ENCODE measurements at regions not wholly inside any gene's neighbourhood (a gene's known extent, or its start where the extent isn't known, plus 50 kb on each side); places are given as distances from the start of the nearest gene placed in this dataset.

DNA sequence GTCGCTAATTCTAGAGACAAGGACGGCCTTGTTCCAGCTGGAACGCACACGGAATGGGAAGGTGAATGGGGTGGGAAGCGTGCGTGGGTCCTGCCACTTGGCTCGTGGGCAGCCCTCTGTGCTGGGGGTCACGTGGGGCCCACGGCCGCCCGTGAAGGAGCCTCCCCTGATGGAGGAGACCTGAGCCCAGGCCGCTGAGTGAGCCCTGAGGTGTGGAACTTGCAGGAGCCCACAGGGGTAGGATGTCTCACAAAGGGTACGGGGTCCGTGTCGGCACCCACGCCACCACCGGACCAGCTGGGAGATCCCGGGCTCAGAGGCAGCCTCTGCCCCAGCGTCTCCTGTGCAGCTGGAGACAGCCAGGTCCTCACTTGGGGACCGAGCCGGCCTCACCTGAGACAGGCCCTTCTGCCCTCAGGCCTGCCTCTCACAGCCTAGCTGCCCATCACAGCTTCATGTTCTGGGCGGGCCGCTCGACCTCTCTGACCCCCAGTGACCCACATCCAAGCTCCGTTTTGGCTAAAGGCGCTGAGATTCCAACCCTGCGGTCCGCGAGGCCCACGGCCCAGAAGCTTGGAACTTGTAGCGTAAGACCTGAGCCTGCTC is 84.8 kb downstream of the FOXL3 start:
- ATAC-seq: no peak

DNA sequence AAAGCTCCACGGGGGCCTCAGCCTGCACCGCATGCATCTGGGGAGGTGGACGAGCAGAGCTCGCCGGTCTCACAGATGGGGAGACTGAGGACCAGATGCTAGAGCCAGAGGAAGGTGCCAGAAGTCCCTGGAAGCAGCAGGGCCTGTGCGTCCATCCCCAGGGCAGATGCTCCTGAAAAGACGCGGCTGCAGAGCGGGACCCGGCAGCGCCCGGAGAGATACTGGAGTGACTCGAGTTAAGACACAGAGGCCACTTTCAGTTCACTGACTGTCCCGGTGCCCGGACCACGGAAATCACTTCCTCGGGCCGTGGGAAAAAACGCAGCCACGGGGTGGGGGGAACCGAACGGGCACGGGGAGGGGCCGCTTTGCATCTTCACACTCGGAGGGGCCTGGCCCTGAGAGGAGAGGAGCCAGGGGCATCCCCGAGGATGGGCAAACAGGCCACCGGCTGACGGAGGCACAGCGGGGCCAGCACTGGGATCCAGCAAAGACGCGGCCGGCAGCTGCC is 85.4 kb downstream of the FOXL3 start:
- intact Hi-C loops (cut with micrococcal nuclease): no loop called here
- CTCF ChIA-PET: no interaction called here
- Histone ChIP-seq H3K27me3 (ENCODE audit: insufficient read depth, low read length) (no peaks in the 10 kb centered on the region), H3K4me3 (replicated peaks in 1 of 2; ENCODE audit: low read depth in 1 of 2, low read length in 2 of 2) (no peak overlapping the region), H3K9me3 (ENCODE audit: control insufficient read depth in 1 of 2, insufficient read depth in 1 of 2, low read depth in 1 of 2, low read length in 2 of 2) (no peaks in the 10 kb centered on the region), H3K9me2 (ENCODE audit: insufficient read depth) (no peaks in the 10 kb centered on the region), H2AFZ (ENCODE audit: low read depth, low read length, poor library complexity, severe bottlenecking) (no peak overlapping the region), H3K4me1 (ENCODE audit: control insufficient read depth in 1 of 2, insufficient read depth in 2 of 2, low read length in 2 of 2) (no peaks in the 10 kb centered on the region), H4K20me1 (ENCODE audit: insufficient read depth) (no peaks in the 10 kb centered on the region), H3K9ac (ENCODE audit: low read length) (no peak overlapping the region), H3K27ac (ENCODE audit: low read depth, low read length) (no peak overlapping the region), H3K4me2 (ENCODE audit: low read length) (no peak overlapping the region), H3K79me2 (ENCODE audit: insufficient read depth, low read length) (no peaks in the 10 kb centered on the region), H3K36me3 (ENCODE audit: control insufficient read depth in 1 of 2, insufficient read depth in 2 of 2, low read length in 2 of 2) (no peaks in the 10 kb centered on the region)
- RAD21 ChIA-PET (ENCODE audit: low non-redundant PET in 1 of 2, low total read pairs in 2 of 2, uncharacterized antibody in 2 of 2, unreplicated experiment in 2 of 2): no interaction called here
- no TSS peak for BruUV-seq (replicated peaks)
- ATAC-seq (no peak), DNase-seq (ENCODE audit: low read depth, low spot score) (no peak)
- POLR2A ChIA-PET: no interaction called here
- TF ChIP-seq, protein P1, sequence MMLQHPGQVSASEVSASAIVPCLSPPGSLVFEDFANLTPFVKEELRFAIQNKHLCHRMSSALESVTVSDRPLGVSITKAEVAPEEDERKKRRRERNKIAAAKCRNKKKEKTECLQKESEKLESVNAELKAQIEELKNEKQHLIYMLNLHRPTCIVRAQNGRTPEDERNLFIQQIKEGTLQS (IDR thresholded peaks at IDR 0.05): no peak

More for the DNA sequence above, 84.8 kb downstream of the FOXL3 start:
- no peaks in the 10 kb centered on the region for H3K27me3 ChIP-seq (ENCODE audit: insufficient read depth, low read length)
- no peak overlapping the region for H3K27ac ChIP-seq (ENCODE audit: low read depth, low read length)
- no peak for DNase-seq (ENCODE audit: low read depth, low spot score)
- no peak for TF ChIP-seq SIN3A (IDR thresholded peaks at IDR 0.05; ENCODE audit: low read depth)
- H3K9ac ChIP-seq (ENCODE audit: low read length): no peak overlapping the region
- no peaks in the 10 kb centered on the region for H3K36me3 ChIP-seq (ENCODE audit: control insufficient read depth in 1 of 2, insufficient read depth in 2 of 2, low read length in 2 of 2)
- H3K4me2 ChIP-seq (ENCODE audit: low read length): no peak overlapping the region
- no peak overlapping the region for H3K4me3 ChIP-seq (replicated peaks in 1 of 2; ENCODE audit: low read depth in 1 of 2, low read length in 2 of 2)
- no peak overlapping the region for H2AFZ ChIP-seq (ENCODE audit: low read depth, low read length, poor library complexity, severe bottlenecking)
- RAD21 ChIA-PET (ENCODE audit: low non-redundant PET in 1 of 2, low total read pairs in 2 of 2, uncharacterized antibody in 2 of 2, unreplicated experiment in 2 of 2): no interaction called here
- CTCF ChIA-PET: no interaction called here
- POLR2A ChIA-PET: no interaction called here
- H4K20me1 ChIP-seq (ENCODE audit: insufficient read depth): no peaks in the 10 kb centered on the region
- H3K9me3 ChIP-seq (ENCODE audit: control insufficient read depth in 1 of 2, insufficient read depth in 1 of 2, low read depth in 1 of 2, low read length in 2 of 2): no peaks in the 10 kb centered on the region
- no peaks in the 10 kb centered on the region for H3K79me2 ChIP-seq (ENCODE audit: insufficient read depth, low read length)
- no TSS peak for BruUV-seq (replicated peaks)
- intact Hi-C loops (cut with micrococcal nuclease): no loop called here
- H3K4me1 ChIP-seq (ENCODE audit: control insufficient read depth in 1 of 2, insufficient read depth in 2 of 2, low read length in 2 of 2): no peaks in the 10 kb centered on the region
- no peaks in the 10 kb centered on the region for H3K9me2 ChIP-seq (ENCODE audit: insufficient read depth)

DNA sequence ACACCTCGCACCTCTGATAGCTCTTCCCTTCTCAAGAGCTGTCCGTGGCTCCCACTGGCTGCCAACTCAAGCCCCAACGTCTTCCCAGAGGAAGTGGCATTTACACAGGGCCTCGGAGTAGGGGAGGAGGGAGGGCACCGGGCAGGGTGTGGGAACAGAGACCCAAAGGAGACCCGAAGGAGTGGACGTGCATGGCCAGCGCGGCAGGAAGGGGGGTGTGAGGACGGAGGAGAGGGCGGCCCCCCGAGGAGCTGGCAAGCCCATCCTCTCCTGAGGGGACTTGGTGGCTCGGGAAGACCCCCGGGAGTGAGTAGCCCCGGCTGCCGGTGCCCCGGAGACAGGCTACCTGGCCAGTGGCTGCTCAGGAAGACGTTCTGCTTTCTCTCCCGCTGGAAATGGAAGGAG is 85.9 kb downstream of the FOXL3 start:
- no peaks in the 10 kb centered on the region for H3K4me1 ChIP-seq (ENCODE audit: control insufficient read depth in 1 of 2, insufficient read depth in 2 of 2, low read length in 2 of 2)
- TF ChIP-seq SP1 (IDR thresholded peaks at IDR 0.05; ENCODE audit: low read depth): no peak
- no peak for TF ChIP-seq POLR2AphosphoS5 (IDR thresholded peaks at IDR 0.05; ENCODE audit: low read depth, low read length)
- no peak for TF ChIP-seq ELF1 (IDR thresholded peaks at IDR 0.05; ENCODE audit: borderline replicate concordance, low read depth)
- TF ChIP-seq, protein P2, sequence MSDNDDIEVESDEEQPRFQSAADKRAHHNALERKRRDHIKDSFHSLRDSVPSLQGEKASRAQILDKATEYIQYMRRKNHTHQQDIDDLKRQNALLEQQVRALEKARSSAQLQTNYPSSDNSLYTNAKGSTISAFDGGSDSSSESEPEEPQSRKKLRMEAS (IDR thresholded peaks at IDR 0.05): no peak
- no peak for TF ChIP-seq POLR2A (IDR thresholded peaks at IDR 0.05; ENCODE audit: borderline replicate concordance, extremely low read depth, insufficient read depth, insufficient read length)
- TF ChIP-seq CBX3 (IDR thresholded peaks at IDR 0.05; ENCODE audit: low read depth): no peak
- no peak for TF ChIP-seq ZFX (IDR thresholded peaks at IDR 0.05)
- TF ChIP-seq, protein P3, sequence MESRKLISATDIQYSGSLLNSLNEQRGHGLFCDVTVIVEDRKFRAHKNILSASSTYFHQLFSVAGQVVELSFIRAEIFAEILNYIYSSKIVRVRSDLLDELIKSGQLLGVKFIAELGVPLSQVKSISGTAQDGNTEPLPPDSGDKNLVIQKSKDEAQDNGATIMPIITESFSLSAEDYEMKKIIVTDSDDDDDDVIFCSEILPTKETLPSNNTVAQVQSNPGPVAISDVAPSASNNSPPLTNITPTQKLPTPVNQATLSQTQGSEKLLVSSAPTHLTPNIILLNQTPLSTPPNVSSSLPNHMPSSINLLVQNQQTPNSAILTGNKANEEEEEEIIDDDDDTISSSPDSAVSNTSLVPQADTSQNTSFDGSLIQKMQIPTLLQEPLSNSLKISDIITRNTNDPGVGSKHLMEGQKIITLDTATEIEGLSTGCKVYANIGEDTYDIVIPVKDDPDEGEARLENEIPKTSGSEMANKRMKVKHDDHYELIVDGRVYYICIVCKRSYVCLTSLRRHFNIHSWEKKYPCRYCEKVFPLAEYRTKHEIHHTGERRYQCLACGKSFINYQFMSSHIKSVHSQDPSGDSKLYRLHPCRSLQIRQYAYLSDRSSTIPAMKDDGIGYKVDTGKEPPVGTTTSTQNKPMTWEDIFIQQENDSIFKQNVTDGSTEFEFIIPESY (IDR thresholded peaks at IDR 0.05; ENCODE audit: extremely low read depth, insufficient replicate concordance, low read length): no peak
- TF ChIP-seq JUND (IDR thresholded peaks at IDR 0.05): no peak
- TF ChIP-seq EZH2 (IDR thresholded peaks at IDR 0.05): no peak
- TF ChIP-seq CEBPB (IDR thresholded peaks at IDR 0.05; ENCODE audit: low read depth): no peak
- no peak for TF ChIP-seq TCF7L2 (IDR thresholded peaks at IDR 0.05; ENCODE audit: borderline replicate concordance, extremely low read depth, insufficient read depth, insufficient read length)

More for the DNA sequence above, 85.9 kb downstream of the FOXL3 start:
- intact Hi-C loops (cut with micrococcal nuclease): no loop called here
- Histone ChIP-seq H2AFZ (ENCODE audit: low read depth, low read length, poor library complexity, severe bottlenecking) (no peak overlapping the region), H3K27ac (ENCODE audit: low read depth, low read length) (no peak overlapping the region), H3K9me3 (ENCODE audit: control insufficient read depth in 1 of 2, insufficient read depth in 1 of 2, low read depth in 1 of 2, low read length in 2 of 2) (no peaks in the 10 kb centered on the region), H3K9ac (ENCODE audit: low read length) (no peak overlapping the region), H3K79me2 (ENCODE audit: insufficient read depth, low read length) (no peaks in the 10 kb centered on the region), H3K36me3 (ENCODE audit: control insufficient read depth in 1 of 2, insufficient read depth in 2 of 2, low read length in 2 of 2) (no peaks in the 10 kb centered on the region), H3K9me2 (ENCODE audit: insufficient read depth) (no peaks in the 10 kb centered on the region), H4K20me1 (ENCODE audit: insufficient read depth) (no peaks in the 10 kb centered on the region), H3K27me3 (ENCODE audit: insufficient read depth, low read length) (no peaks in the 10 kb centered on the region), H3K4me3 (replicated peaks in 1 of 2; ENCODE audit: low read depth in 1 of 2, low read length in 2 of 2) (no peak overlapping the region), H3K4me2 (ENCODE audit: low read length) (no peak overlapping the region)
- ATAC-seq: no peak
- no TSS peak for BruUV-seq (replicated peaks)
- RAD21 ChIA-PET (ENCODE audit: low non-redundant PET in 1 of 2, low total read pairs in 2 of 2, uncharacterized antibody in 2 of 2, unreplicated experiment in 2 of 2): no interaction called here
- no peak for DNase-seq (ENCODE audit: low read depth, low spot score)
- CTCF ChIA-PET: no interaction called here
- POLR2A ChIA-PET: no interaction called here
